Jurkat, Clone E6-1 (cell line): ENCODE measurements at regions not wholly inside any gene's neighbourhood (a gene's known extent, or its start where the extent isn't known, plus 50 kb on each side); places are given as distances from the start of the nearest gene placed in this dataset.

Source experiments
- DNase-seq: peaks from one replicate; pipeline ENCODE4 v3.0.0-alpha.2; 2011; ENCODE audit warnings: low read depth, low spot score
- H3K4me3 ChIP-seq: 2 replicates; pipeline ENCODE4 v1.5.1; 2011; ENCODE audit warnings: mild to moderate bottlenecking, low read length, control low read depth, moderate library complexity

DNA sequence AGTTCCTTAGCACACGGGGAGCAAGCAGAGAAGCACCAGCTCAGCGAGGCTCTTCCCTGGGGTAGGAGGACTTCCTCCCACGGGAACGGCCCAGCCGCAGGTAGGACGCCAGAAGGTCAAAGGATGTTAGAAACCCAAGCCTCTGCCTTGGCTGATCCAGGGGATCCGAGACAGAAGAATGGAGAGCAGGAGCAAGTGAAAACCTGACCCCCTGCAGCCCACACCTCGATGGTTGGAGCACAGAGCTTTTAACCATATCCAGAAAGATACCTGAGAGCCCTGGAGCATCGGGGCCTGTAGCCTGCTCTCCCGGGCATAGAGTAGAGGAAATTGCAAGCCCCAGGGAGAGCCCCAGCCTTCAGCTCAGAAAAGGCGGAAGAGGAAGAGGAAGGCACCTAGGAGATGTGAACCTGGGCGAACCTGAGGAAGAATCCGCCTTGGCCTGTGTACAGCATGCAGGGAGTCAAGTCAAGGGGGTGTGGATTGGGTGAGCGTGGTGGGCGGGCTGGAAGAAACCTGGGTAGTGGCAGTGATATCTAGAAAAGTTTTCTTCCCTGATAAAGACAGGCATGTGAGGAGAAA, 76.3 kb downstream of the PSMG1 start:
- no peak overlapping the region for H3K4me3 ChIP-seq
- no peak for DNase-seq

DNA sequence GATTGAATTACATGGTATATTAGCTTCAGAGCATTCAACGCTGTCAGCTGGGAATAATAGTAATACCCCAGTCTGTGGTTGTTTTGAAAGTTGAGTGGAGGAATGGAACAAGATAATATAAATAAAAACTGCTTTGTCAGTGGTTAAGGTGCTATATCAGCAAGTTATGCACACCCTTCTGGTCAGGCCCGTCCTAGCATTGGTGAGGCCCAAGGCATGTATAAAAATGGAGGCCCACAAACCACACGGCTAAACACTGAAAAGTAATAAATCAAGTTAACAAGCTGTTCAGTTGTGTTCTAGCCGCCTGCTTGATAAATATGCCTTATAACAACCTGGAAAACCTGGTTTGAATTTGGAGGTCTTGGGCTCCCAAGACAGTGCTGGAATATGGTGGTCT, 77.4 kb downstream of the PSMG1 start:
- no peak overlapping the region for H3K4me3 ChIP-seq
- no peak for DNase-seq

DNA sequence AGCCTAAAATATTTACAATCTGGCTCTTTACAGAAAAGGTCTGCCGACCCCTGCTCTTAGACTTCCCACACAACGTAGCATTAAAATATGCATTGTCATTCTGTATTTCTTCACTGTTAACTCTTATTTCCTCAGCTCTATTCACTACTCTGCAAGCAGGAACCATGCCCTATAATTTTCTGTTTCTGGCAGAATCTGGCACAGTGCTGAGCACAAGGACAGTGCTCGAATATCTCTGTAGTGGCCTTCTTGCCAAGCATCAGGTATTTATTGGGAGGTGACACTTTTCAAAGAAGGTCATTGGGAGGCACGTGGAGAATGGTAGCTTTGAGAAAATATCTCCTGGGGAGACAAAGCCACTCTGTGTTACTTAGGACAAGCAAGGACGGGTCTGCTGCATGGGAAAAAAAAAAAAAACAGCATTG, 77.9 kb downstream of the PSMG1 start:
- no peak overlapping the region for H3K4me3 ChIP-seq
- DNase-seq, result no peak

DNA sequence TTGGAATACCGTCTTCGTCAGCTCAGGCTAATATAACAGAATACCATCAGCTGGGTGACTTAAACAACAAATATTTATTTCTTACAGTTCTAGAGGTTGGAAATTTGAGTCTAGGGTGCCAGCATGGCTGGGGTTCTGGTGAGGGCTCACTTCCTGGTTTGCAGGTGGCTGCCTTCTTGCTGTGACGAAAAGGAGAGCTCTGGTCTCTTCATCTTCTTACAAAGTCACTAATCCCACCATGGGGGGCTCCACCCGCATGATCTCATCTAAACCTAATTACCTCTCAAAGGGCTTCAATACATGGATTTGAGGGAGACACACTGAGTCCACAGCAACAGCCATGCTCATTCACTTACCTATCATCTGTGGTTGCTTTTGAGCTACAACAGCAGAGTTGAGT, 78.3 kb downstream of the PSMG1 start:
- no peak overlapping the region for H3K4me3 ChIP-seq
- no peak for DNase-seq

DNA sequence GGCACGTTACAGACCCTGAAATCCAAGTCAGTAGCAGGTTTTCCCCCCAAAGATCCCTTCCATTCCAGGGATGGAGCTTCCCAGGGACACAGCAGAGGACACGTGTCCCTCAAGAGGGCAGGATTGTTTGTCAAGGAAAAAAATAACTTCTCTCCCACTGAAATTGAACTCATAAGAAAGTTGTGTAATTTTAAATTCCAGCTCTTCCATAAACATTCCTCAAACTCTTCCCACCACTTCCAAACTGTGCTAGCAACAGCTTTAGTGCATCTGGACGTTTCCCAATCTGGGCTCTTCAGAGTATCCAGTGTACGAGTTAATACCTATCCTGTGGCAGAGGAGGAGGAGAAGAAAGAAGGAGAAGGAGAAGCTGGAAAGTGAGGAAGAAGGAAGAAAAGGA, 79.6 kb downstream of the PSMG1 start:
- H3K4me3 ChIP-seq, result no peak overlapping the region
- no peak for DNase-seq

DNA sequence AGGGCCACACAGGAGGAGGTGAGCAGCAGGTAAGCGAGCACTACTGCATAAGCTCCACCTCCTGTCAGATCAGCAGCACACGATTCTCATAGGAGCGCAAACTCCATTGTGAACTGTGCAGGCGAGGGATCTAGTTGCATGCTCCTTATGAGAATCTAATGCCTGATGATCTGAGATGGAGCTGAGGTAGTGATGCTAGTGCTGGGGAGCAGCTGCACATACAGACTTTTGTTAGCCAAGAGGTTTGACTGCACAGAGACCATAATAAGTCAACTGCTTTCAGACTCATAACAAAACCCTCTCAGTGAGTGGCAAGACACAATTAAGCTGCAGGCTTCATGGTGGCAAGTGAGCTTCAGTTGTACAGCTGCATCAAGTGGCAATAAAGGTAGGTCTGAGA, 83.4 kb downstream of the PSMG1 start:
- no peak for DNase-seq
- H3K4me3 ChIP-seq, result no peak overlapping the region

GRCh38 chr21:39098696-39099200, 84.5 kb downstream of the PSMG1 start:
- H3K4me3 ChIP-seq, result no peak overlapping the region
- no peak for DNase-seq

DNA sequence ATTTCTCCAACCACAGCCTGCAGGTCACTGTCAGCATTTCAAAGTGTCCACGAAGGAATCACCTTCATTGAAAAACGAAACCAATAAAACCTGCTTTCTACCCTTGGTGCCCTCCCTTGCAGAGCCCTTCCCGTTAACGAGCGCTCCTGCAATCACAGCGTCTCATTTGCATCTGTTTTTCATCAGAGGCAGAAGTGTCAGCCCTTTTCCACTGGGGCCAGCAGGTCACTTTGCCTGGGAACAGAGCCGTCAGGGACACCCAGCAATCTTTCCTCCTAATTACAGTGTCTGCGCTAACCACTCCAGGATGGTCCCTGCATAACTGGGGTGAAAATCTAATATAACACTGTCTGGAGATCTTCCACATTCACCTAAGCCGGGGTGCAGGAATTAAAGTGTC, 85.3 kb downstream of the PSMG1 start:
- no peak overlapping the region for H3K4me3 ChIP-seq
- DNase-seq, result no peak

GRCh38 chr21:39097335-39097861, 85.9 kb downstream of the PSMG1 start:
- no peak for DNase-seq
- H3K4me3 ChIP-seq, result no peak overlapping the region

GRCh38 chr21:39096754-39097153, 86.5 kb downstream of the PSMG1 start:
- DNase-seq, result no peak
- no peak overlapping the region for H3K4me3 ChIP-seq

- no peak for DNase-seq
- no peak overlapping the region for H3K4me3 ChIP-seq
These were observed 87.6 kb downstream of the PSMG1 start for GRCh38 chr21:39095681-39096080.

- DNase-seq, result no peak
- no peak overlapping the region for H3K4me3 ChIP-seq
These were observed 88.2 kb downstream of the PSMG1 start for GRCh38 chr21:39094847-39095579.

DNA sequence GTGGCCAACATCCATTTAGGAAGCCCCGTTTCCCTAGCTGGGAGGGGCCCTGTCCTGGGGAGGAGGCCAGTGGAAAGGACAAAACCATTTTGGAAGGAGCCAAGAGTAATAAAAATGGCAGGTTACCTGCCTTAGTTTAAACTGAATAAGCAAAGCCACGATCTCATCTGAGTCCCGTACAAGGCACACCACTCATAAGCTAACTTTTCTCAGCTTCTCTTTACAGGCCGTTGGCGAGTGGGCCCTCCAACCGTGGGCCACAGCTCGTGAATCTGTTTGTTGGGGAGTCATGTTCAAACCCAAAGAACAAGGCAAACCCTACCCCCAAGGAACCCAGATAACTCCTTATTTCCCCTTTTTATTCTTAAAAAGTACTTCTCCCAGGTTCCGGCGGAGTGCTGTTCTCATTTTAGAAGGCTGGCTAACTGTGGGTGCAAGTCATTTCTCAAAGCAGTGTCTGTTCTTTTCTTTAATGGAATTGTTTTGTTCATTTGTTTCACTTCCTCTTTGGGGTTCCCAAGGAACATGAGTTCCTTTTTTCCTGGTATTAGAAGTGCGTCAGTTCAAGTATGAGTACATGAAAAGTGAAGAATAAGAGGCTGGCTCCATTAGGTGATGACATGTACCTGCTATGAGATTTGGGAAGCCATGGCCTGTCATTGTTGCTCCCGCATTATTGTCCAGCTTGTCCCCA, 89.0 kb downstream of the PSMG1 start:
- no peak overlapping the region for H3K4me3 ChIP-seq
- no peak for DNase-seq

GRCh38 chr21:39093526-39093925, 89.7 kb downstream of the PSMG1 start:
- DNase-seq, result no peak
- no peak overlapping the region for H3K4me3 ChIP-seq

GRCh38 chr21:39088831-39089380, 94.3 kb downstream of the PSMG1 start:
- no peak for DNase-seq
- H3K4me3 ChIP-seq, result no peak overlapping the region

DNA sequence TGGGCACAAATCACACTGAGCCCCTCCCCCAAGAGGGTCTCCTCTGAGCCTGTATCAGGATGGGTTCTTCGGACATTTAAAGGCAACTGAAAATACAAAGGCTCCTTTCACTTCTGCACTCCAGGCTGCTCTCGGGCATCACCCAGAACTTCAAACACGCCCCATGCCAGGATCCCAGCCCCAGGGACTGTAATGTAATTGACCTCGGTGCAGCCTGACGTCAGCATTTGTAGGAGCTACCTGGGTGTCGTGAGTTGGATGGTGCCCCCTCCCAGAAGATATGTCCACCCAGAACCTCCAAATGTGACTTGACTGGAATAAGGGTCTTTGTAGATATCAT, 95.2 kb downstream of the PSMG1 start:
- no peak for DNase-seq
- H3K4me3 ChIP-seq, result no peak overlapping the region

- DNase-seq, result no peak
These were observed 95.8 kb downstream of the PSMG1 start for GRCh38 chr21:39087238-39088030.

GRCh38 chr21:39086547-39086946, 96.7 kb downstream of the PSMG1 start:
- DNase-seq, result no peak
- H3K4me3 ChIP-seq, result no peak overlapping the region

More at GRCh38 chr21:39087238-39088030, 95.8 kb downstream of the PSMG1 start:
- no peak overlapping the region for H3K4me3 ChIP-seq

- DNase-seq, result no peak
- no peak overlapping the region for H3K4me3 ChIP-seq
These were observed 97.3 kb downstream of the PSMG1 start for GRCh38 chr21:39085843-39086405.
